K562 (cell line): ENCODE measurements at regions not wholly inside any gene's neighbourhood (a gene's known extent, or its start where the extent isn't known, plus 50 kb on each side); places are given as distances from the start of the nearest gene placed in this dataset.

ENCODE experiments used
- BACH1 ChIP-seq: fragments of 200-800 bp; sonication (Bioruptor generic); IDR thresholded peaks from 2 replicates; pipeline ENCODE4 v1.6.1; 2016; ENCODE audit warnings: missing genetic modification characterization, missing compliant biosample characterization
- CTCF ChIP-seq, 3 experiments: IDR thresholded peaks in 2 of 3; conservative IDR thresholded peaks in 1 of 3; 2 replicates each; pipeline ENCODE4 v1.5.1; 2011 to 2012; ENCODE audit warnings: low read length in 3 of 3, mild to moderate bottlenecking in 3 of 3, control low read depth in 2 of 3, improper control_type of control experiment in 1 of 3, inconsistent platforms in 1 of 3, low read depth in 1 of 3, mixed read lengths in 1 of 3, moderate library complexity in 1 of 3; ENCODE audit not compliant: insufficient read depth in 2 of 3
- EP300 ChIP-seq: IDR thresholded peaks from 2 replicates; pipeline ENCODE4 v1.6.1; 2012; ENCODE audit warnings: low read length, improper control_type of control experiment
- NFYB ChIP-seq: IDR thresholded peaks from 2 replicates; pipeline ENCODE4 v1.6.1; 2011; ENCODE audit warnings: mild to moderate bottlenecking, moderate library complexity; ENCODE audit not compliant: insufficient read length; ENCODE audit errors: extremely low read depth
- POLR2A ChIP-seq: fragments of 450-650 bp; conservative IDR thresholded peaks from 2 replicates; pipeline ENCODE4 v1.6.1; 2016
- SMARCB1 ChIP-seq: IDR thresholded peaks from 2 replicates; pipeline ENCODE4 v1.6.1; 2011; ENCODE audit warnings: improper control_type of control experiment, low read depth; ENCODE audit not compliant: insufficient read length
- TBP ChIP-seq: optimal IDR thresholded peaks from 2 replicates; pipeline ENCODE3; 2011; ENCODE audit warnings: low read depth, low read length, improper control_type of control experiment
- TF ChIP-seq, protein P1 (sequence below): sonication (generic); formaldehyde crosslinking; IDR thresholded peaks from 2 replicates; pipeline ENCODE4 v1.9.0; 2022; ENCODE audit warnings: mild to moderate bottlenecking, missing genetic modification reagents

DNA sequence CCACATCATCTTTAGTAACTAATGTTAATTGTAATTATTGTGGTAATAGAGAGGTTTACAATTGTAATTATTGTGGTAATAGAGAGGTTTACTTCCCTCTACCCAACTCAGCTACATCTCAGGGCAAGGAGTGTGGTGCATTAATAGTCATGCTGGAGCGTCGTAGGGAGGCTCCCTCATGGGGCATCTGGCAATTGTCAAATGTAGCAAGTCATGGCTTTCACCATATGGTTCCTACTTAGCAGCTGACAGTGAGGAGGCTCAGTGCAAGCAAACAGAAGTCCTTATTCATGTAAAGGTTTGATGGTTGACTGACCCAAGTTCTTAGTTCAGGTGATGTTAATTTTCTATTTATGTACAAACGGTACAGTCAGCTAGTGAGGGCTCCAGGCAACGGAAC, 1012.0 kb downstream of the FLRT2 start:
- no peak for TF ChIP-seq TBP
- TF ChIP-seq, protein P1, sequence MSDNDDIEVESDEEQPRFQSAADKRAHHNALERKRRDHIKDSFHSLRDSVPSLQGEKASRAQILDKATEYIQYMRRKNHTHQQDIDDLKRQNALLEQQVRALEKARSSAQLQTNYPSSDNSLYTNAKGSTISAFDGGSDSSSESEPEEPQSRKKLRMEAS (CRISPR knock-in tag), result no peak
- TF ChIP-seq POLR2A, result no peak
- TF ChIP-seq BACH1 (tag), result no peak
- no peak for TF ChIP-seq EP300
- TF ChIP-seq CTCF (IDR thresholded peaks at IDR 0.05 in 2 of 3, conservative IDR thresholded peaks at IDR 0.05 in 1 of 3; ENCODE audit: insufficient read depth in 2 of 3, low read depth in 1 of 3, low read length in 3 of 3), result no peak
- TF ChIP-seq NFYB, result no peak
- no peak for TF ChIP-seq SMARCB1
